ENCODE measurements at regions not wholly inside any gene's neighbourhood (a gene's known extent, or its start where the extent isn't known, plus 50 kb on each side); places are given as distances from the start of the nearest gene placed in this dataset.
"Not testable (repeated sequence)": the region's sequence is repeated elsewhere in the genome, so short reads cannot be mapped to it uniquely, and the experiment has no call there.

DNA sequence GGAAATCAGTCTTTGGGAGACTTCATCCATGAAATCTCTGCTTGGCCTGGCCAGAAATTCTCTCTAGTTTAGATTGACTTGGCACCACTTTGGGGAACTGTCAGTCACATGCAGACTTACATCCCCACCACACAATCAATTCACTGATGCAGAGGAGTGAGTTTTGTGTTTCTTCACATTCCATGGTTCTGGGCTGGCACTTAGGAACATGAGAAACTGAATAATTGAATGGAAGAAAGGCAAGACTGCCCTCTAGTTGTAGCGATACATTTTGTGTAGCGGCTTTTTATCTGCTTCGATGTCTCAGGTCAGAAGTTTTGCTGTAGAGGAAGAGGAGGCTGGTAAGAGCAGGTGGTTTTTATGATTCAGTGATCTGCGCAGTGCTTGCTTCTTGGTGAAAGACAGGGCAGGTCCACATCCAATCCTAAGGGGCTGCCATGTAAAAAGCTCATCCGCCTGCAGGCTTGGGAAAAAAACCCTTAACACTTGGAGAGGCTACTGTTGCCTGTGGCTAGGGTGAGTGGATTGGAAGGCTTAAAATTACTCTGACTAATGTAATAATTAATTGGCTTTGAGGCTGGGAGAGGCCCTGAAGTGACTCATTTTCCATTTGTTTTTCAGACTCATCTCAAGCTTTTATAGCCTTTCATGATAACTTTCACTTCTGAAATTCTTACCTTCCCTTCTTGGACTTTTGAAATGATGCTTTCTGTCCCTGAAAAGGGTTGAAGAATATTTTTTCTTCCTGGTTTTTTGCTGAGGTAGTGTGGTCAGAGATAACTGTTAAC lies 75.4 kb upstream of the LPCAT1 start:
- H3K79me2 ChIP-seq (ENCODE audit: low read length); H3K27me3 ChIP-seq (ENCODE audit: low read length); H3K9me2 ChIP-seq (replicated peaks; ENCODE audit: insufficient read depth, low read length); H3K36me3 ChIP-seq (ENCODE audit: insufficient read depth, low read length); H3K4me1 ChIP-seq (ENCODE audit: low read length); H2AFZ ChIP-seq (ENCODE audit: low read length); H3K27ac ChIP-seq (ENCODE audit: low read length); H3K9me3 ChIP-seq (ENCODE audit: low read length); H3K4me3 ChIP-seq (ENCODE audit: low read length); H4K20me1 ChIP-seq (ENCODE audit: insufficient read depth, low read depth, low read length); H3K4me2 ChIP-seq (ENCODE audit: low read depth, low read length, poor library complexity, severe bottlenecking); H3K9ac ChIP-seq (ENCODE audit: low read length): not testable (repeated sequence)
- DNase-seq = peak; percentile 50

DNA sequence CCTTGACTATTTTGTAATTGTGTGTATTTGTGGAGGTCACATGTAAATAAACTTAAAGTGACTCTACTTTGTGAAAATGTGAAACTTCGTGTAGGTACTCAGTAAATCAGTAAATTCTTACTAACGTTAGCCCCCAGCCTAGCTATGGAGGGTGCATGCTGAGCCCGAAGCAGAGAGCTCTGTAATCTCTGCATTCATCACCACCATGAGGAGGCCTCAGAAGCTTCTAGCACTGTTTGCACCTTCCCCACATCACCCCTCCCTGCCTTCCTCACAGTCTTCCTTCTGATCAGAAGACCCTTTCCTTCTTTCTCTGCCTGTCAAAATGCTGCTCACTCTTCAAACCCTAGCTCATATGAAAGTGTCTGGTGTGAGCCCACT lies 73.3 kb upstream of the LPCAT1 start:
- not testable (repeated sequence) for H3K27me3 ChIP-seq (ENCODE audit: low read length); H3K9ac ChIP-seq (ENCODE audit: low read length); H3K27ac ChIP-seq (ENCODE audit: low read length)

DNA sequence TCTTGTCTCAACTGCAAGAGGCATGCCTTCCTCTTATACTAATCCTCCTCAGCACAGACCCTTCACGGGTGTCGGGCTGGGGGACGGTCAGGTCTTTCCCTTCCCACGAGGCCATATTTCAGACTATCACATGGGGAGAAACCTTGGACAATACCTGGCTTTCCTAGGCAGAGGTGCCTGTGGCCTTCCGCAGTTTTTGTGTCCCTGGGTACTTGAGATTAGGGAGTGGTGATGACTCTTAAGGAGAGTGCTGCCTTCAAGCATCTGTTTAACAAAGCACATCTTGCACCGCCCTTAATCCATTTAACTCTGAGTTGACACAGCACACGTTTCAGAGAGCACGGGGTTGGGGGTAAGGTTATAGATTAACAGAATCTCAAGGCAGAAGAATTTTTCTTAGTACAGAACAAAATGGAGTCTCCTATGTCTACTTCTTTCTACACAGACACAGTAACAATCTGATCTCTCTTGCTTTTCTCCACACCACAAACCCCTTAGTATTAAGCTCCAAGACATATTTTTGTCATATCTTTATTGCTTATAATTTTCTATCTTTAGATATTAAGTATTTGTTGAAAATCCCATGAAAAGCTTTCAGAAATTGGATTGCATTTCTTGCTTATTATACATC lies 72.8 kb upstream of the LPCAT1 start:
- not testable (repeated sequence) for H2AFZ ChIP-seq (ENCODE audit: low read length); H3K27me3 ChIP-seq (ENCODE audit: low read length); H3K36me3 ChIP-seq (ENCODE audit: insufficient read depth, low read length); H3K9me3 ChIP-seq (ENCODE audit: low read length); H3K9me2 ChIP-seq (replicated peaks; ENCODE audit: insufficient read depth, low read length); H4K20me1 ChIP-seq (ENCODE audit: insufficient read depth, low read depth, low read length); DNase-seq; H3K9ac ChIP-seq (ENCODE audit: low read length); H3K27ac ChIP-seq (ENCODE audit: low read length); H3K4me2 ChIP-seq (ENCODE audit: low read depth, low read length, poor library complexity, severe bottlenecking)
- Histone ChIP-seq H3K79me2 (ENCODE audit: low read length) (peaks cover 25% of the 10 kb centered on the region), H3K4me3 (ENCODE audit: low read length) (peak overlapping the region; percentile 36; the same call in 1 of the 2 replicates), H3K4me1 (ENCODE audit: low read length) (peaks cover 12% of the 10 kb centered on the region)

More for the DNA sequence above, 73.3 kb upstream of the LPCAT1 start:
- H3K9me3 ChIP-seq (ENCODE audit: low read length); H3K4me2 ChIP-seq (ENCODE audit: low read depth, low read length, poor library complexity, severe bottlenecking); H3K9me2 ChIP-seq (replicated peaks; ENCODE audit: insufficient read depth, low read length); H2AFZ ChIP-seq (ENCODE audit: low read length); H3K36me3 ChIP-seq (ENCODE audit: insufficient read depth, low read length); H4K20me1 ChIP-seq (ENCODE audit: insufficient read depth, low read depth, low read length): not testable (repeated sequence)
- Histone ChIP-seq H3K79me2 (ENCODE audit: low read length) (peaks cover 24% of the 10 kb centered on the region), H3K4me1 (ENCODE audit: low read length) (peaks cover 12% of the 10 kb centered on the region), H3K4me3 (ENCODE audit: low read length) (peak overlapping the region; percentile 36; the same call in 1 of the 2 replicates)
- DNase-seq = peak; percentile 48

DNA sequence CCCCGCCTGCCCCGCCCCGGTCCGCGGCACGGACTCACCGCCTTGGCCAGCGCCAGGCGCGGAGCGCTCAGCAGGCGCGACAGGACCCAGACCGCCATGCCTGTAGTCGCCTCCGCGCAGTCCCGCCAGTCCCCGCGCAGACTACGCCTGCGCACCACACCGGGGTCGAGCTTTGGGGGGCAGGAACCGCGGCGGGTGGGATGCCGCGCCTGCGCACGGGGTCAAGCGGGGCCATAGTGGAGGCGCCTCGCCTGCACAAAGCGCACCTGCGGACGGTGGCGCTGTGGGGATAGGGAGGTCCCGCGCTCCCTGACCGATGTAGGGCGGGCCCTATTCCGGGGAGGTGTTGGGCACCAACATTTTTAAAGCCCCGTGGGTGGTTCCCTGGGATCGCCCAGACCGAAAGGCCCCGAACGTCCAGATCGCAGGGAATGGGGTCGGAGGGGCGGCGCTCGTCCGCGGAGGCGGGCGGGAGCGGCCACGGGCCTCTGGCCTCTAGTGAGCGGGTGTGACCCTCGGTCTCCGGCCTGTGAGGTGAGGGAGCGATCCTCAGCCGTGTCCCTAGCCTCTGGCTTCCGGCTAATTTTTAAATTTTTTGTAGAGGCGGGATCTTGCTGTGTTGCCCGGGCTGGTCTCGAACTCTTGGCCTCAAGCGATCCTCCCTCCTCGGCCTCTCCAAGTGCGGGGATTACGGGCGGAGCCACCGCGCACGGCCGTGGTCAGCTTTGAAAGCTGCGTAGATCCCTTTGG lies 70.8 kb upstream of the LPCAT1 start:
- Histone ChIP-seq H3K36me3 (ENCODE audit: insufficient read depth, low read length) (peaks cover 3% of the 10 kb centered on the region; the same call in 1 of the 2 replicates), H3K4me3 (ENCODE audit: low read length) (peak overlapping the region; percentile 99), H3K9me3 (ENCODE audit: low read length) (no peaks in the 10 kb centered on the region), H4K20me1 (ENCODE audit: insufficient read depth, low read depth, low read length) (no peaks in the 10 kb centered on the region), H2AFZ (ENCODE audit: low read length) (peak overlapping the region; percentile 96), H3K9ac (ENCODE audit: low read length) (peak overlapping the region; percentile 98), H3K9me2 (replicated peaks; ENCODE audit: insufficient read depth, low read length) (no peaks in the 10 kb centered on the region), H3K27ac (ENCODE audit: low read length) (peak overlapping the region; percentile 22; the same call in 1 of the 2 replicates), H3K79me2 (ENCODE audit: low read length) (peaks cover 28% of the 10 kb centered on the region), H3K4me1 (ENCODE audit: low read length) (peaks cover 12% of the 10 kb centered on the region), H3K4me2 (ENCODE audit: low read depth, low read length, poor library complexity, severe bottlenecking) (peak overlapping the region; percentile 96), H3K27me3 (ENCODE audit: low read length) (no peaks in the 10 kb centered on the region)
- DNase-seq = peak; percentile 98

DNA sequence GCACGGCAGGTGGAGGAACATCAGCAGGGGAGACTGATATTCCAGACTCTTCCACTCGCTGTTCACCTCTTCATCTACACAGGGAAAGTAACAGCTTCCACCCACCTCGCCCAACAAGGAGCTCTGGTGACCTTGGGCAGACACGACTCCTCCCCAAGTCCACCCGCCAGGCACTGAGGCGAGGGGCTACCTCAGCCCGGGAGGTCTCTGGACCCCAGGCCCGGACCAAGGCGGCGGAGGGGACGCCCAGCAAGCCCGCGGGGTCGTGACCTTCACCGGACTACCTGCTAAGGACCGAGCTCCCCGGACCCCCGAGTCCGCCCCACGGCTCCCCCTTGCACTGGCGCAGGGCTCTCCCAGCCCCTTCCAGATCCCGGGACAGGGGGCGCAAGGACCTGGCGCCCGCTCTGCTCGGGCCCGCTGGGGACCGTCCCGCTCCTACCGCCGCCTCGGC lies 70.2 kb upstream of the LPCAT1 start:
- peak overlapping the region; percentile 98 for H3K9ac ChIP-seq (ENCODE audit: low read length)
- no peaks in the 10 kb centered on the region for H4K20me1 ChIP-seq (ENCODE audit: insufficient read depth, low read depth, low read length)
- H3K79me2 ChIP-seq (ENCODE audit: low read length) = peaks cover 28% of the 10 kb centered on the region
- no peaks in the 10 kb centered on the region for H3K9me3 ChIP-seq (ENCODE audit: low read length)
- H2AFZ ChIP-seq (ENCODE audit: low read length) = peak overlapping the region; percentile 76; the same call in 1 of the 2 replicates
- peak overlapping the region; percentile 99 for H3K4me3 ChIP-seq (ENCODE audit: low read length)
- peak; percentile 50 for DNase-seq
- H3K27me3 ChIP-seq (ENCODE audit: low read length) = no peaks in the 10 kb centered on the region
- peaks cover 6% of the 10 kb centered on the region for H3K36me3 ChIP-seq (ENCODE audit: insufficient read depth, low read length)
- H3K27ac ChIP-seq (ENCODE audit: low read length) = peak overlapping the region; percentile 22; the same call in 1 of the 2 replicates
- H3K4me1 ChIP-seq (ENCODE audit: low read length) = peaks cover 12% of the 10 kb centered on the region
- no peaks in the 10 kb centered on the region for H3K9me2 ChIP-seq (replicated peaks; ENCODE audit: insufficient read depth, low read length)
- H3K4me2 ChIP-seq (ENCODE audit: low read depth, low read length, poor library complexity, severe bottlenecking) = peak overlapping the region; percentile 96

DNA sequence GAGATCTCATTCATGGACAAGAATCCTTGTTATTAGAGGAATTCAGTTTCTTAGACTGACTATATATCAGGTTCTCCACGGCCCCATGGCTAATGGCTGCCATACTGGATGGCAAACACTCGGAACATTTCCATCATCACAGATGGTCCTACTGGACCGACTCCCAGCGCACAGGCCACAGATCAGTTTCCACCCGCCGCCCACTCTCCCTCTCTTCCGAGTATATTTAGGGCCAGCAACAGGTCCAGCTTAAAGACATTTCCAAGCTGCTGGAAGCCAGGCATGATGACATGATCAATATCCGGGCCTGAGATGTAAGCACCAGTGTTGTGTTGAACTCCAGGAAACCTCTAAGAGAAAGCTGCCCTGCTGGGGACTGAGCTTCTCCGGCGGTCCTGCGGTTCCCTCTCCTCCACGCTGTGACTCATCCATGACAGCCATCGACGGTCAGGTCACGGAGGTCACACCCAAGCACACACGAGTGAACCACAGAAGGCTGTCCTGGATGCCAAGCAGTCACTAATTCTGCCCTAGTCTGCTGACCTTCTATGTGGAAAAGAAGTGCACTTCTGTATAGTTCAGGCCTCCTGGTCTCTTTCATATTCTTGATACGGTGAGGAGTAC lies 64.4 kb upstream of the LPCAT1 start:
- Histone ChIP-seq H3K36me3 (ENCODE audit: insufficient read depth, low read length) (peaks cover 29% of the 10 kb centered on the region), H3K79me2 (ENCODE audit: low read length) (peaks cover 19% of the 10 kb centered on the region; the same call in 1 of the 2 replicates)
- not testable (repeated sequence) for H3K27ac ChIP-seq (ENCODE audit: low read length); DNase-seq; H3K27me3 ChIP-seq (ENCODE audit: low read length); H2AFZ ChIP-seq (ENCODE audit: low read length); H3K4me1 ChIP-seq (ENCODE audit: low read length); H3K4me3 ChIP-seq (ENCODE audit: low read length); H3K9me2 ChIP-seq (replicated peaks; ENCODE audit: insufficient read depth, low read length); H3K9me3 ChIP-seq (ENCODE audit: low read length); H4K20me1 ChIP-seq (ENCODE audit: insufficient read depth, low read depth, low read length); H3K4me2 ChIP-seq (ENCODE audit: low read depth, low read length, poor library complexity, severe bottlenecking); H3K9ac ChIP-seq (ENCODE audit: low read length)

DNA sequence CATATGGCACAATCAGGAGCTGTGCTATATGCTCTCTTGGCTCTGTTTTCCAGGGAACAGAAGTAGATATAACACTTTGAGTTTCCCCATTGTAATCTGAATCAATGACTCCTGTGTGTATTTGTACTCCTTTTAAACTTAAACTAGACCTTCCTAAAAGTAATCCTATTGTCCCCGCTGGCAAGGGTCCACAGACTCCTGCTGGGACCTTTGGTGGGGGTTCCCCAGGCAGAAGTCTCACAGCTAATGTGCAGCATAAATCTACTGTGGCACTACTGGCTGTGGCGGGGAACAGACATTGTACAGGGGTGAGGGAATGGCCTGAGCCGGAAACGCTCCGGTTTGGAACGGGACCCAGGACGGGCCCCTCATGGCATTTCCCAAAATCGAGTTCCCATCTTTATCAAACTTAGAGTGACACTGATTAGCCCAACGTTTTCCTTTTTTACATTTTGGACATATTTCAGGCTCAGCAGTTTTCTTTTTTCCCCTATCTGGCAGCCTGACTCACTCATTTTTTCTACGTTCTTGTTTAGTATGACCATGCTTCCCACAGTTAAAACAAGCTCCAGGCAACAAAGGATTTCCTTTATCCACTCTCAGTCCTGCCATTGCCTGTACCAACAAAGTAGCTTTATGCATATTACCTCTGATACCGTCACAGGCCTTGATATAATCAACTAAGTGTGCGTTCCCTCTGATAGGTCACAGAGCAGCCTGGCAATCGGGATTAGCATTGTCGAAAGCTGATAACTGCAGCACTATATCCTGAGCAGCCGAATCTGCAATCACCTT lies 59.5 kb upstream of the LPCAT1 start:
- H4K20me1 ChIP-seq (ENCODE audit: insufficient read depth, low read depth, low read length); H2AFZ ChIP-seq (ENCODE audit: low read length); H3K9ac ChIP-seq (ENCODE audit: low read length); H3K79me2 ChIP-seq (ENCODE audit: low read length); H3K4me1 ChIP-seq (ENCODE audit: low read length); H3K9me2 ChIP-seq (replicated peaks; ENCODE audit: insufficient read depth, low read length); DNase-seq; H3K4me2 ChIP-seq (ENCODE audit: low read depth, low read length, poor library complexity, severe bottlenecking); H3K27me3 ChIP-seq (ENCODE audit: low read length); H3K9me3 ChIP-seq (ENCODE audit: low read length); H3K4me3 ChIP-seq (ENCODE audit: low read length); H3K27ac ChIP-seq (ENCODE audit: low read length): not testable (repeated sequence)
- H3K36me3 ChIP-seq (ENCODE audit: insufficient read depth, low read length) = peaks cover 25% of the 10 kb centered on the region

Measured in Karpas-422 (cell line).